Nucleus accumbens (tissue), 56 donors: ENCODE measurements at regions not wholly inside any gene's neighbourhood (a gene's known extent, or its start where the extent isn't known, plus 50 kb on each side); places are given as distances from the start of the nearest gene placed in this dataset.

Experiments
- DNase-seq, 56 donors: peaks; one replicate each; lab custom pipeline; 2025; lab: John Stamatoyannopoulos, UW

- DNase-seq: no peak
These were observed 112.3 kb upstream of the SMIM23 start for GRCh38 chr5:171673328-171673727.

- DNase-seq: no peak
These were observed 111.8 kb upstream of the SMIM23 start for GRCh38 chr5:171673840-171674239.

GRCh38 chr5:171675511-171675910 is 110.1 kb upstream of the SMIM23 start:
- DNase-seq: no peak

GRCh38 chr5:171676286-171676944 is 109.2 kb upstream of the SMIM23 start:
- peak in 6 of 56 donors; percentile 3 to 17 (median 5) for DNase-seq

- no peak for DNase-seq
These were observed 107.0 kb upstream of the SMIM23 start for GRCh38 chr5:171678646-171679045.

GRCh38 chr5:171680485-171680884 is 105.1 kb upstream of the SMIM23 start:
- DNase-seq: no peak

GRCh38 chr5:171681061-171681460 is 104.6 kb upstream of the SMIM23 start:
- DNase-seq: no peak

- no peak for DNase-seq
These were observed 103.9 kb upstream of the SMIM23 start for GRCh38 chr5:171681677-171682076.

- no peak for DNase-seq
These were observed 102.8 kb upstream of the SMIM23 start for GRCh38 chr5:171682801-171683200.

GRCh38 chr5:171684169-171684568 is 101.4 kb upstream of the SMIM23 start:
- DNase-seq: no peak

- DNase-seq: no peak
These were observed 96.7 kb upstream of the SMIM23 start for GRCh38 chr5:171688696-171689495.

GRCh38 chr5:171689853-171690417 is 95.7 kb upstream of the SMIM23 start:
- no peak for DNase-seq

GRCh38 chr5:171692107-171692506 is 93.5 kb upstream of the SMIM23 start:
- DNase-seq: no peak

- DNase-seq: no peak
These were observed 92.7 kb upstream of the SMIM23 start for GRCh38 chr5:171692936-171693335.

- no peak for DNase-seq
These were observed 92.2 kb upstream of the SMIM23 start for GRCh38 chr5:171693412-171693811.

GRCh38 chr5:171695804-171696203 is 89.8 kb upstream of the SMIM23 start:
- DNase-seq: no peak

GRCh38 chr5:171697221-171698102 is 88.2 kb upstream of the SMIM23 start:
- DNase-seq: no peak

GRCh38 chr5:171700318-171700912 is 85.2 kb upstream of the SMIM23 start:
- DNase-seq: no peak

GRCh38 chr5:171701100-171701541 is 84.5 kb upstream of the SMIM23 start:
- no peak for DNase-seq

- no peak for DNase-seq
These were observed 83.4 kb upstream of the SMIM23 start for GRCh38 chr5:171702135-171702770.
